ENCODE measurements at regions not wholly inside any gene's neighbourhood (a gene's known extent, or its start where the extent isn't known, plus 50 kb on each side); places are given as distances from the start of the nearest gene placed in this dataset.

DNA sequence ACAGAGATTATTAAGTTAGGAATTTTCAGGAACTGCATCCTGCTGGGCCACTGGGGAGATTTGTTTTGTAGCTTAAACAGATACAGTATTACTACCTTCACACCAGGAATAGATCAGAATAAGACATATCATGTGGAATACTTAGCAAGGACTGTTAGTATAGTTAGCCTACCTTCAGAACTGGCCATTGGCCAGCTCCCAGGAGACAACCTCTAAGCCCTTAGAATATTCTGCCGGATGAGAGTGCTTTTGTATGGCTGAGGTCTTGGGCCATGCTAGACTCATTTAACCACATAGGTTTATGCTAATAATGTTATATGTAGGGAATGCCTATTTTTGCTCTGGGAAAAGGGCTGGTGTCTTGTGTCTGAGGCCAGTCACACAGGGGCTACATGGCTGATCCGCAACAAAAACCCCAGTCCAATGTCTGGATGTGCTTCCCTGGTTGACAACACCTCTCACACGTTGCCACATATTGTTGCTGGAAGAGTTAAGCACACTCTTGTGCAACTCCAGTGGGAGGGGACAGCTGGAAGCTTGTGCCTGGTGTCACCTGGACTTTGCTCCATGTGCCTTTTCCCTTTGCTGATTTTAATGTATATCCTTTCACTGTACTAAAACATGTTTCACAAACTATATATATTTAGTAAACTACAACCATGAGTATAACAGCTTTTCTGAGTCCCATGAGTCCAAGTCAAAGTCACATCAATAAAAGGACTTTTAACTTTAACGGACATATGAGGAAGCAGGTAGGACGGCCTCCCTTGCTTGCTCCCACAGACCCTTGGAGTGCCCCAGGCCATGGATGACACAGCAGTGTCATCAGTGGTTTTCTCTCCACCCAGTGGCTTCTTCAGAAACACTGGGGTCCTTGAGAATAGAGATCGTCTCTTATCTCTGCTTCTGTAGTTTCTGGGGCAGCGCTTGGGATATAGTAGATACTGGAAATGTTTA, 118.0 kb upstream of the C3orf80 start (continued):
- TF ChIP-seq, protein P1, sequence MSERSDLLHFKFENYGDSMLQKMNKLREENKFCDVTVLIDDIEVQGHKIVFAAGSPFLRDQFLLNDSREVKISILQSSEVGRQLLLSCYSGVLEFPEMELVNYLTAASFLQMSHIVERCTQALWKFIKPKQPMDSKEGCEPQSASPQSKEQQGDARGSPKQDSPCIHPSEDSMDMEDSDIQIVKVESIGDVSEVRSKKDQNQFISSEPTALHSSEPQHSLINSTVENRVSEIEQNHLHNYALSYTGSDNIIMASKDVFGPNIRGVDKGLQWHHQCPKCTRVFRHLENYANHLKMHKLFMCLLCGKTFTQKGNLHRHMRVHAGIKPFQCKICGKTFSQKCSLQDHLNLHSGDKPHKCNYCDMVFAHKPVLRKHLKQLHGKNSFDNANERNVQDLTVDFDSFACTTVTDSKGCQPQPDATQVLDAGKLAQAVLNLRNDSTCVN (CRISPR knock-in tag; IDR thresholded peaks at IDR 0.05; ENCODE audit: borderline replicate concordance) = peak; percentile 82
- TF ChIP-seq ZKSCAN5 (CRISPR knock-in tag; IDR thresholded peaks at IDR 0.05) (peak; percentile 40; the same call in 1 of the 2 replicates), ZFY (CRISPR knock-in tag; IDR thresholded peaks at IDR 0.05) (peak; percentile 50), ZNF143 (CRISPR knock-in tag; IDR thresholded peaks at IDR 0.05) (peak; percentile 41; the same call in 1 of the 2 replicates), HNRNPLL (IDR thresholded peaks at IDR 0.05; ENCODE audit: low read depth, low read length, poor library complexity, severe bottlenecking) (no peak), ZNF713 (CRISPR knock-in tag; IDR thresholded peaks at IDR 0.05) (no peak), NR2F6 (IDR thresholded peaks at IDR 0.05) (peak; percentile 72; the same call in 1 of the 2 replicates), NR2F6 (CRISPR knock-in tag; IDR thresholded peaks at IDR 0.05) (peak; percentile 81), HDAC2 (CRISPR knock-in tag; IDR thresholded peaks at IDR 0.05) (peak; percentile 90), ZNF232 (CRISPR knock-in tag; IDR thresholded peaks at IDR 0.05; ENCODE audit: borderline replicate concordance) (peak; percentile 51; the same call in 1 of the 2 replicates), SIN3A (IDR thresholded peaks at IDR 0.05; ENCODE audit: borderline replicate concordance, low read depth, low read length) (peak; percentile 65; the same call in 1 of the 2 replicates), ZNF484 (CRISPR knock-in tag; IDR thresholded peaks at IDR 0.05; ENCODE audit: borderline replicate concordance, low read depth) (no peak), ZNF205 (CRISPR knock-in tag; IDR thresholded peaks at IDR 0.05) (peak; percentile 61), ZNF383 (CRISPR knock-in tag; IDR thresholded peaks at IDR 0.05; ENCODE audit: borderline replicate concordance) (no peak), SOX13 (IDR thresholded peaks at IDR 0.05) (peak; percentile 80), SOX13 (CRISPR knock-in tag; conservative IDR thresholded peaks at IDR 0.05 in 1 of 2, IDR thresholded peaks at IDR 0.05 in 1 of 2) (peak in 1 of 2 experiments; percentile 95; a peak in 2 of 4 replicates), ZNF446 (CRISPR knock-in tag; IDR thresholded peaks at IDR 0.05) (no peak)
- TF ChIP-seq, protein P2, sequence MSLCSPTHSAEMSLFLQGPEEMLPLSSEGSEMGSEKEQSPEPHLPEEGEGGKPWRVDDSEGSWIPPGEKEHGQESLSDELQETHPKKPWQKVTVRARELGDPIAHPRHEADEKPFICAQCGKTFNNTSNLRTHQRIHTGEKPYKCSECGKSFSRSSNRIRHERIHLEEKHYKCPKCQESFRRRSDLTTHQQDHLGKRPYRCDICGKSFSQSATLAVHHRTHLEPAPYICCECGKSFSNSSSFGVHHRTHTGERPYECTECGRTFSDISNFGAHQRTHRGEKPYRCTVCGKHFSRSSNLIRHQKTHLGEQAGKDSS (CRISPR knock-in tag; IDR thresholded peaks at IDR 0.05; ENCODE audit: borderline replicate concordance, low read depth) = peak; percentile 52; the same call in 1 of the 2 replicates
- TF ChIP-seq, protein P3, sequence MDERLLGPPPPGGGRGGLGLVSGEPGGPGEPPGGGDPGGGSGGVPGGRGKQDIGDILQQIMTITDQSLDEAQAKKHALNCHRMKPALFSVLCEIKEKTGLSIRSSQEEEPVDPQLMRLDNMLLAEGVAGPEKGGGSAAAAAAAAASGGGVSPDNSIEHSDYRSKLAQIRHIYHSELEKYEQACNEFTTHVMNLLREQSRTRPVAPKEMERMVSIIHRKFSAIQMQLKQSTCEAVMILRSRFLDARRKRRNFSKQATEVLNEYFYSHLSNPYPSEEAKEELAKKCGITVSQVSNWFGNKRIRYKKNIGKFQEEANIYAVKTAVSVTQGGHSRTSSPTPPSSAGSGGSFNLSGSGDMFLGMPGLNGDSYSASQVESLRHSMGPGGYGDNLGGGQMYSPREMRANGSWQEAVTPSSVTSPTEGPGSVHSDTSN (CRISPR knock-in tag; IDR thresholded peaks at IDR 0.05) = no peak
- TF ChIP-seq, protein P4, sequence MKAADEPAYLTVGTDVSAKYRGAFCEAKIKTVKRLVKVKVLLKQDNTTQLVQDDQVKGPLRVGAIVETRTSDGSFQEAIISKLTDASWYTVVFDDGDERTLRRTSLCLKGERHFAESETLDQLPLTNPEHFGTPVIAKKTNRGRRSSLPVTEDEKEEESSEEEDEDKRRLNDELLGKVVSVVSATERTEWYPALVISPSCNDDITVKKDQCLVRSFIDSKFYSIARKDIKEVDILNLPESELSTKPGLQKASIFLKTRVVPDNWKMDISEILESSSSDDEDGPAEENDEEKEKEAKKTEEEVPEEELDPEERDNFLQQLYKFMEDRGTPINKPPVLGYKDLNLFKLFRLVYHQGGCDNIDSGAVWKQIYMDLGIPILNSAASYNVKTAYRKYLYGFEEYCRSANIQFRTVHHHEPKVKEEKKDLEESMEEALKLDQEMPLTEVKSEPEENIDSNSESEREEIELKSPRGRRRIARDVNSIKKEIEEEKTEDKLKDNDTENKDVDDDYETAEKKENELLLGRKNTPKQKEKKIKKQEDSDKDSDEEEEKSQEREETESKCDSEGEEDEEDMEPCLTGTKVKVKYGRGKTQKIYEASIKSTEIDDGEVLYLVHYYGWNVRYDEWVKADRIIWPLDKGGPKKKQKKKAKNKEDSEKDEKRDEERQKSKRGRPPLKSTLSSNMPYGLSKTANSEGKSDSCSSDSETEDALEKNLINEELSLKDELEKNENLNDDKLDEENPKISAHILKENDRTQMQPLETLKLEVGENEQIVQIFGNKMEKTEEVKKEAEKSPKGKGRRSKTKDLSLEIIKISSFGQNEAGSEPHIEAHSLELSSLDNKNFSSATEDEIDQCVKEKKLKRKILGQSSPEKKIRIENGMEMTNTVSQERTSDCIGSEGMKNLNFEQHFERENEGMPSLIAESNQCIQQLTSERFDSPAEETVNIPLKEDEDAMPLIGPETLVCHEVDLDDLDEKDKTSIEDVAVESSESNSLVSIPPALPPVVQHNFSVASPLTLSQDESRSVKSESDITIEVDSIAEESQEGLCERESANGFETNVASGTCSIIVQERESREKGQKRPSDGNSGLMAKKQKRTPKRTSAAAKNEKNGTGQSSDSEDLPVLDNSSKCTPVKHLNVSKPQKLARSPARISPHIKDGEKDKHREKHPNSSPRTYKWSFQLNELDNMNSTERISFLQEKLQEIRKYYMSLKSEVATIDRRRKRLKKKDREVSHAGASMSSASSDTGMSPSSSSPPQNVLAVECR (CRISPR knock-in tag; IDR thresholded peaks at IDR 0.05; ENCODE audit: borderline replicate concordance) = peak; percentile 77; the same call in 1 of the 2 replicates
- TF ChIP-seq, protein P5, sequence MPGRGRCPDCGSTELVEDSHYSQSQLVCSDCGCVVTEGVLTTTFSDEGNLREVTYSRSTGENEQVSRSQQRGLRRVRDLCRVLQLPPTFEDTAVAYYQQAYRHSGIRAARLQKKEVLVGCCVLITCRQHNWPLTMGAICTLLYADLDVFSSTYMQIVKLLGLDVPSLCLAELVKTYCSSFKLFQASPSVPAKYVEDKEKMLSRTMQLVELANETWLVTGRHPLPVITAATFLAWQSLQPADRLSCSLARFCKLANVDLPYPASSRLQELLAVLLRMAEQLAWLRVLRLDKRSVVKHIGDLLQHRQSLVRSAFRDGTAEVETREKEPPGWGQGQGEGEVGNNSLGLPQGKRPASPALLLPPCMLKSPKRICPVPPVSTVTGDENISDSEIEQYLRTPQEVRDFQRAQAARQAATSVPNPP (CRISPR knock-in tag; IDR thresholded peaks at IDR 0.05) = no peak
